HG02840 (cell line): ENCODE measurements at regions not wholly inside any gene's neighbourhood (a gene's known extent, or its start where the extent isn't known, plus 50 kb on each side); places are given as distances from the start of the nearest gene placed in this dataset.
"Not testable (repeated sequence)": the region's sequence is repeated elsewhere in the genome, so short reads cannot be mapped to it uniquely, and the experiment has no call there.

Source experiments
- ATAC-seq: cut with Tn5 transposase; IDR thresholded peaks from one replicate; pipeline ENCODE4 v1.9.1; 2021; ENCODE audit warnings: mild to moderate bottlenecking, moderate library complexity, moderate number of reproducible peaks; ENCODE audit not compliant: unreplicated experiment, low FRiP score

- ATAC-seq, result not testable (repeated sequence)
These were observed 228.1 kb upstream of the AKR1E2 start for GRCh38 chr10:4597898-4598297.

GRCh38 chr10:4596951-4597350 lies 229.1 kb upstream of the AKR1E2 start:
- ATAC-seq, result no peak

GRCh38 chr10:4595719-4596319 lies 230.2 kb upstream of the AKR1E2 start:
- ATAC-seq, result no peak

- no peak for ATAC-seq
These were observed 235.2 kb upstream of the AKR1E2 start for GRCh38 chr10:4590807-4591206.

- ATAC-seq, result no peak
These were observed 237.2 kb upstream of the AKR1E2 start for GRCh38 chr10:4588824-4589223.

- no peak for ATAC-seq
These were observed 238.5 kb upstream of the AKR1E2 start for GRCh38 chr10:4587466-4587865.

- ATAC-seq, result no peak
These were observed 239.2 kb upstream of the AKR1E2 start for GRCh38 chr10:4586776-4587175.

GRCh38 chr10:4581929-4582328 lies 244.1 kb upstream of the AKR1E2 start:
- no peak for ATAC-seq

GRCh38 chr10:4579844-4580243 lies 246.2 kb upstream of the AKR1E2 start:
- ATAC-seq, result no peak

- no peak for ATAC-seq
These were observed 249.8 kb upstream of the AKR1E2 start for GRCh38 chr10:4576206-4576605.

- no peak for ATAC-seq
These were observed 256.9 kb upstream of the AKR1E2 start for GRCh38 chr10:4569151-4569550.

- no peak for ATAC-seq
These were observed 257.3 kb upstream of the AKR1E2 start for GRCh38 chr10:4568731-4569130.

- no peak for ATAC-seq
These were observed 257.9 kb upstream of the AKR1E2 start for GRCh38 chr10:4568086-4568485.

GRCh38 chr10:4567637-4568036 lies 258.4 kb upstream of the AKR1E2 start:
- no peak for ATAC-seq

GRCh38 chr10:4566011-4566410 lies 260.0 kb upstream of the AKR1E2 start:
- no peak for ATAC-seq

GRCh38 chr10:4561296-4561695 lies 264.7 kb upstream of the AKR1E2 start:
- ATAC-seq, result no peak

GRCh38 chr10:4557469-4557868 lies 268.5 kb upstream of the AKR1E2 start:
- no peak for ATAC-seq

GRCh38 chr10:4556527-4556926 lies 269.5 kb upstream of the AKR1E2 start:
- no peak for ATAC-seq

- ATAC-seq, result no peak
These were observed 270.1 kb upstream of the AKR1E2 start for GRCh38 chr10:4555920-4556319.

GRCh38 chr10:4549139-4549653 lies 276.8 kb upstream of the AKR1E2 start:
- no peak for ATAC-seq

GRCh38 chr10:4546931-4547330 lies 279.1 kb upstream of the AKR1E2 start:
- no peak for ATAC-seq

GRCh38 chr10:4546500-4546899 lies 279.5 kb upstream of the AKR1E2 start:
- ATAC-seq, result no peak

- ATAC-seq, result no peak
These were observed 280.9 kb upstream of the AKR1E2 start for GRCh38 chr10:4545062-4545461.
